22Rv1 (cell line): ENCODE measurements at regions not wholly inside any gene's neighbourhood (a gene's known extent, or its start where the extent isn't known, plus 50 kb on each side); places are given as distances from the start of the nearest gene placed in this dataset.

Experiments used
- H3K27ac ChIP-seq: fragments of 450-650 bp; 2 replicates; pipeline ENCODE4 v1.5.1; 2017
- CTCF ChIP-seq: fragments of 450-650 bp; IDR thresholded peaks from 2 replicates; pipeline ENCODE4 v1.5.1; 2017; ENCODE audit warnings: mild to moderate bottlenecking
- ZFX ChIP-seq: fragments of 450-650 bp; IDR thresholded peaks from 2 replicates; pipeline ENCODE4 v1.6.1; 2017; ENCODE audit warnings: antibody characterized with exemption, borderline replicate concordance

GRCh38 chr4:45939056-45939455, 184.8 kb downstream of the GABRG1 start:
- no peak for TF ChIP-seq ZFX
- TF ChIP-seq CTCF = no peak
- H3K27ac ChIP-seq = no peak overlapping the region

GRCh38 chr4:45931154-45931553, 192.7 kb downstream of the GABRG1 start:
- TF ChIP-seq ZFX (no peak), CTCF (no peak)
- no peak overlapping the region for H3K27ac ChIP-seq

- no peak overlapping the region for H3K27ac ChIP-seq
- TF ChIP-seq CTCF (no peak), ZFX (no peak)
These were observed 196.2 kb downstream of the GABRG1 start for GRCh38 chr4:45927641-45928040.

- TF ChIP-seq ZFX = no peak
- no peak for TF ChIP-seq CTCF
- H3K27ac ChIP-seq = no peak overlapping the region
These were observed 198.0 kb downstream of the GABRG1 start for GRCh38 chr4:45925809-45926208.

- TF ChIP-seq CTCF (no peak), ZFX (no peak)
These were observed 203.0 kb downstream of the GABRG1 start for GRCh38 chr4:45920861-45921260.

GRCh38 chr4:45910511-45910910, 213.3 kb downstream of the GABRG1 start:
- no peak for TF ChIP-seq CTCF
- no peak for TF ChIP-seq ZFX
- no peak overlapping the region for H3K27ac ChIP-seq

More at GRCh38 chr4:45920861-45921260, 203.0 kb downstream of the GABRG1 start:
- H3K27ac ChIP-seq = no peak overlapping the region

GRCh38 chr4:45897946-45898585, 225.8 kb downstream of the GABRG1 start:
- H3K27ac ChIP-seq = no peak overlapping the region
- TF ChIP-seq CTCF (no peak), ZFX (no peak)
